Skin of body (tissue), 1 donor: ENCODE measurements at regions not wholly inside any gene's neighbourhood (a gene's known extent, or its start where the extent isn't known, plus 50 kb on each side); places are given as distances from the start of the nearest gene placed in this dataset.
"Not testable (repeated sequence)": the region's sequence is repeated elsewhere in the genome, so short reads cannot be mapped to it uniquely, and the experiment has no call there.

ENCODE experiments used
- DNase-seq: peaks from one replicate; lab custom pipeline; 2025; lab: John Stamatoyannopoulos, UW

GRCh38 chr12:47488888-47489287 is 216.9 kb downstream of the RPAP3 start:
- DNase-seq = no peak

DNA sequence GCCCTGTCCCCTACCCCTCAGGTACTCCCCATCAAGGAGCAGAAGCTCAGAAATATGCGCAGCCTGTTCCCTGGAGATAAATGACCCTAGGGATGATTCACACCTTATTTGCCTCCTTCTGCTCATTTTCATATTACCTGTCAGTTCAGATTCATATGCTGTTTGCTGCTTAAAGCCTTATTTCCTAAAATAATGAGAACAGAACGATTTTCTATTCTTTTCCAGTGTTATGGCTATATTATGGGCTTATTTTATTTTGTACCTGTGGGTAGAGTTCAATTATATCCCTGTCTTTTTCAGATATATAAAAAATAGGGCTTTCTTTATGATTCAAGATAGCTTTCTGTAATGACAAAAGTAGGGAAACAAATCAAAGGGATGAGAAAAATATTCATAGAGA is 224.8 kb downstream of the RPAP3 start:
- no peak for DNase-seq

DNA sequence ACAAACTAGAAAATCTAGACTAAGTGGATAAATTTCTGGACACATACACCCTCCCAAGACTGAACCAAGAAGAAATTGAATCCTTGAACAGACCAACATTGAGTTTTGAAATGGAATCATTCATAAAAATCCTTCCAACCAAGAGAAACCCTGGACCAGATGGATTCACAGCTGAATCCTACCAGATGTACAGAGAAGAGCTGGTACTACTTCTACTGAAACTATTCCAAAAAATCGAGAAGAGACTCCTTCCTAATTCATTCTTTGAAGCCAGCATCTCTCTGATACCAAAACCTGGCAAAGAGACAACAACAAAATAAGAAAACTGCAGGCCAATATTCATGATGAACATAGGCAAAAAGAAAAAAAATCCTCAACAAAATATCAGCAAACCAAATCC is 227.4 kb downstream of the RPAP3 start:
- DNase-seq = no peak

GRCh38 chr12:47473091-47473490 is 232.7 kb downstream of the RPAP3 start:
- DNase-seq = no peak

DNA sequence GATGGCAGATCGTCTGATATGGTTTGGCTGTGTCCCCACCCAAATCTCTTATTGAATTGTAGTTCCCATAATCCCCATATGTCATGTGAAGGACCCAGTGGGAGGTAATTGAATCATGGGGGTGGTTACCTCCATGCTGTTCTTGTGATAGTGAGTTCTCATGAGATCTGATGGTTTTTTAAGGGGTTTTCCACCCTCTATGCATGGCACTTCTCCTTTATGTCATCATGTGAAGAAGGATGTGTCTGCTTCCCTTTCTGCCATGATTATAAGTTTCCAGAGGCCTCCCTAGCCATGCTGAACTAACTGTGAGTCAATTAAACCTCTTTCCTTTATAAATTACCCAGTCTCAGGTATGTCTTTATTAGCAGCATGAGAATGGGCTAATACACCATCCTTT is 235.5 kb downstream of the RPAP3 start:
- not testable (repeated sequence) for DNase-seq

- not testable (repeated sequence) for DNase-seq
Measured at GRCh38 chr12:47463918-47464317, 241.9 kb downstream of the RPAP3 start.

- no peak for DNase-seq
Measured at GRCh38 chr12:47458279-47458678, 247.6 kb downstream of the RPAP3 start.

GRCh38 chr12:47449797-47450196 is 256.0 kb downstream of the RPAP3 start:
- no peak for DNase-seq

- DNase-seq = no peak
Measured at GRCh38 chr12:47442310-47442709, 263.5 kb downstream of the RPAP3 start.

DNA sequence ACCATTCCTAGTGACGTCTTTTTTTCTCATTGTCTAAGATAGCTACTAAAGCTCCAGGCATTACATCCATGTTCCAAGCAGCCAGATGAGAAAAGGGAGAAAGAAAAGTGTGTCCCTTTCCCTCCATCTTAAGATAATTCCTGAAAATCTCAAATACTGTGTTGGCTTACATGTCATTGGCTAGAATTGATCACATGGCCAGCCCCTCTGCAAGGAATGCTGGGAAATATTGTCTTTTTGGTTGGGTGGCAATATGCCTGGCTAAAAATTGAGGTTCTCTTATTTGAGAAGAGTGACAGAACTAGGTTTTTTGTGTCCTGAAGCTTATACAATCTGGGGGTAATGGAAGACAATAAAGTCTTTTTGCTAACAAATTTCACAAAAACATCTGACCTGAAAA is 264.3 kb downstream of the RPAP3 start:
- no peak for DNase-seq

- DNase-seq = no peak
Measured at GRCh38 chr12:47438175-47438574, 267.7 kb downstream of the RPAP3 start.

- DNase-seq = no peak
Measured at GRCh38 chr12:47437570-47437969, 268.3 kb downstream of the RPAP3 start.

DNA sequence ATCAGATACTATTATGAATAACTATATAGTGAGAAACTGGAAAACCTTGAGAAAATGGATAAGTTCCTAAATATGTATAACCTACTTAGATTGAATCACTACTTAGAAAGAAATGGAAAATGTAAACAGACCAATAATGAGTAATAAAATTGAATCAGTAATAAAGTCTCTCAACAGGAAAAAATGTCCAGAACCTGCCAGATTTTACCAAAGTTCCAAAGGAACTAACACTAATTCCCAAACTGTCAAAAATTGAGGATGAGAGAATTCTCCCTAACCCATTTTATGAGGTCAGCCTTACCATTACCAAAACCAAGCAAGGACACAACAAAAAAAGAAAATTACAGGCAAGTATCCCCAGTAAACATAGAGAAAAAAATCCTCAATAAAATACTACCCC is 272.0 kb downstream of the RPAP3 start:
- DNase-seq = no peak

DNA sequence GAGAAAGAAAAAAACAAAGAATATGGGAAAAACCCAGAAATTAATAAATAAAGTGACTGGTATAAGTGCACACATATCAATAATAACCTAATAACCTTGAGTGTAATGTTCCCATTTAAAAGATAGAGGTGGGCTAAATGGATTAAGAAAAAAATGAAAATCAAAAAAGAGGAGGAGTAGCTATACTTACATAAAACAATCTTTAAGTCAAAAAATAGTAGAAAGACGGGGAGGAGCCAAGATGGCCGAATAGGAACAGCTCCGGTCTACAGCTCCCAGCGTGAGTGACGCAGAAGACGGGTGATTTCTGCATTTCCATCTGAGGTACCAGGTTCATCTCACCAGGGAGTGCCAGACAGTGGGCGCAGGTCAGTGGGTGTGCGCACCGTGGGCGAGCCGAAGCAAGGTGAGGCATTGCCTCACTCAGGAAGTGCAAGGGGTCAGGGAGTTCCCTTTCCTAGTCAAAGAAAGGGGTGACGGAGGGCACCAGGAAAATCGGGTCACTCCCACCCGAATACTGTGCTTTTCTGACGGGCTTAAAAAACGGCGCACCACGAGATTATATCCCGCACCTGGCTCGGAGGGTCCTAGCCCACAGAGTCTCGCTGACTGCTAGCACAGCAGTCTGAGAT is 279.0 kb downstream of the RPAP3 start:
- not testable (repeated sequence) for DNase-seq

DNA sequence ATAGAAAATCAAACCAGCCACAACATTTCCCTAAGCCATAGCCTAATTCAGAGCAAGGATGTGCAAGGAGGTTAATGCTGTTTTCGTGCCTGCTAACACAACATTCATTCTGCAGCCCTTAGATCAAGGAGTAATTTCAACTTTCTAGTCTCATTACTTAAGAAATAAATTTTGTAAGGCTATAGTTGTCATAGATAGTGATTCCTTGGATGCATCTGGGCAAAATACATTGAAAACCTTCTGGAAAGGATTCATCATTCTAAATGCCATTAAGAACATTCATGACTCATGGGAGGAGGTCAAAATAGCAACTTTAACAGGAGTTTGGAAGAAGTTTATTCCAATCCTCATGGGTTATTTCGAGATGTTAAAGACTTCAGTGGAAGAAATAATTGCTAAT is 283.2 kb downstream of the RPAP3 start:
- no peak for DNase-seq

DNA sequence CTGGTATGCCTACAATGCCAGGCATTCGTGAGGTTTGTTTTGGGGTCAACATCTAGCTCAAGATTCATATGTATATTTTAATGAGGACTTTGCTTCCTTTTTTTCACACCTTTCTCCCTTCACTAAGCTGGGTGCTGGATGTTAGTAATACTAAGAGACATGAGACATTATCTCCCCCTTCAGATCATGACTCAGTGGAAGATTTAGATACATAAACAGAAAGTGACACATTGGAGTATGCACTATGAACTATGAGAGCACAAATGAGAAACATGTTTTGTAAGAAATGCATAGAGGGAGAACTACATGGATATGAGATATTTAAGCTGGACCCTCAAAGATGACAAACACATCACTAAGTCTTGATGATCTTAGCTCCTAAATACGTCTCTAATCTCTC is 286.3 kb downstream of the RPAP3 start:
- no peak for DNase-seq

DNA sequence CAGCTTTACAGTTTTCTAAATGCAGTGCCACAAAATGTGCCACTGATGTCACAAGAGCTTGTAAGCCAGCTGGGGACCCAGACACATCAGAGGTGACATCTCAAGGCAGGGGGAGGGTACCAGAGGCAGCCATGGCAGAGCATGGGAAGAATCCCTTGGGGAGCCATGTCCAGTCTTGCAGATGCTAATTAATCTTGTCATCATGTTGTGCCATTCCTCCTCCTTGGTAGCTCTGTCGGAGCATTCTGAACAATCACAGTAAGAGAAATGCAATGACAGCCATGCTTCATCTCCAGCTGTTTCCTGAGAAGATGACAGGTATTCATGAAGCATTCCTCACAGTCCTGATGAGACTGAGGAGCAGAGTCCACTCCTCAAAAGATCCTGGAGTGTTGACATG is 287.9 kb downstream of the RPAP3 start:
- DNase-seq = no peak

- no peak for DNase-seq
Measured at GRCh38 chr12:47417121-47417520, 288.7 kb downstream of the RPAP3 start.

DNA sequence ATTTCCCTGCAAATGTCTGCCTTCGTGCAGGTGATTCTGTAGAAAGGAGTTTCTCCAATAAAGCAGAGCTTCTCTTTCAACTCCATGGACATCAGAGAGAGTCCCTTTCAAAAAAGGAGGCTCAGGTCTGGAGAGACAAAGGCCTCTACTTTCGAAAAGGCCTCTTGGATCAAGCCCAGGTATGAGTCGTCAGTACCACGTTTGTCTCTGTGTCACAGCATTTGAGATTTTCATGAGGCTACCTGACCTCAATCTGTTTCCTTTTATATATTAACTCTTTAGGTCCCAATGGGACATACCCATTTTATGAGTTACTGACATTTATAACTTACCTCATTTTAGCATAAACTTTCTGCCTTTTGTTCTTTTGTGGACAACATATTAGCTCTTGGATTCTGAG is 290.8 kb downstream of the RPAP3 start:
- no peak for DNase-seq

- DNase-seq = no peak
Measured at GRCh38 chr12:47414511-47414910, 291.3 kb downstream of the RPAP3 start.

GRCh38 chr12:47413806-47414205 is 292.0 kb downstream of the RPAP3 start:
- DNase-seq = no peak

DNA sequence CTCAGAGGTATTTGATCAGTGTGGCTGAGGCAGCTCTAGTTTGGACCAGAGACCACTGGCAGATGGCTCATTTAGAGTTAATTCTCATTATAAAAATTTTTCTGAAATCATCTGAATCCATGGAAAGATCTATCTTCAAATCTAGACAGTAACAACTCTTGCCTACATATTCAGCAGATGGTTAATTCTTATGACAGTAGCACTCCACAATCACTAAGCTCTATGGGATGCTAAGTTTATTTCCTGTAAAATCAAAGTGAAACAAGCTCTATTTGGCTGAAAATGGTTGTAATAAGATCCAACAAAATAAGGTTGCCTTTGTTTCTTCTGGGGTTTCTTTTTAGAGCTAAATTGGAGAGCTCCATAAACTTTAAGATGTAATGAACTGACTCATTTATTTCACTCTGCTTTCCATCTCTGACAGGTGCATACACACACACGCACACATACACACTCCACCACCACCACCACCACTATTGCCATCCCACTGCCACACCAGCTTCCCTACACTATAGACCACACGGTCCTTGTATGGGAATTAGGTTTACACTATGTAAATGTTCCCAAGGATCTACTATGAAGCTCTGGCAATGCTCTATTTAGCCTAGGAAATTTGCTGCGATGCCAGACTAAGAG is 293.1 kb downstream of the RPAP3 start:
- no peak for DNase-seq

DNA sequence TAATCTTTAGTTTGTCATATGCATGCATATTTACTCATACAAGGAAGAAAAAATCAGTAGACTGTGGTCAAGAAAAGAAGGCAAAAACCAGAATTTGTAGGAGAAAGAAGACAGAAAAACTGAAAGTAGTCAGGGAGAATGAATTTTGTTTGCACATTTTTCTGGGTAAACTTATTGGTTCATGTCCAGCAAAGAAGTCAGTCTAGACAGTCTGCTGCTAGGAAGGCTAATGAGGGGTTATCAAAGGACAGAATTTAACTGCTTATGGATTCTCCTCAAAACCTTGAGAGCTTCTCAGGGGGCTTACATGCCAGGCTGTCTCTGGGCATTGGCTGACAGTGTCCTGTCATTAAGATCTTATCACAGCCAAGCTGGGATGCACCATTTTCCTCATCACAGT is 293.9 kb downstream of the RPAP3 start:
- DNase-seq = no peak

GRCh38 chr12:47410862-47411261 is 295.0 kb downstream of the RPAP3 start:
- DNase-seq = no peak
